ENCODE measurements at regions not wholly inside any gene's neighbourhood (a gene's known extent, or its start where the extent isn't known, plus 50 kb on each side); places are given as distances from the start of the nearest gene placed in this dataset.
"Not testable (repeated sequence)": the region's sequence is repeated elsewhere in the genome, so short reads cannot be mapped to it uniquely, and the experiment has no call there.

DNA sequence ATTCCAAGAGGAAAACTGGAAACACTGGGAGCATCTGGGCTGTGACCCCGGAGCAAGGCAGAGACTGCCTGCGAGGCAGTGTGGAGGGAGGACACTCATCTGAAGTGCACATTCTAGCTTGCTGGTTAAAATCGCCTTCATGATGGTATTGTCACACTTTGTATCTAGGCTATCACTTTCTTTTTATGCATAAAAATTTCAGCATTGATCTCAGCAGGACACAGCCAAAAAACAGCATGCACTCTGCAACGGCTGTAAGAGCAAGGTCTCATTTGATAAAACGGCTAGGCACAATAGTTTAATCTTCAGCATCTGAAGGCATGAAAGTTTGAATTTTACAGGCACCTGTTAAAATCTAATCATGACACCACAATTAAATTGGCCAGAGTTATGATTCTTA is 110.8 kb upstream of the IRX1 start:
- no peak for DNase-seq (ENCODE audit: low spot score)

DNA sequence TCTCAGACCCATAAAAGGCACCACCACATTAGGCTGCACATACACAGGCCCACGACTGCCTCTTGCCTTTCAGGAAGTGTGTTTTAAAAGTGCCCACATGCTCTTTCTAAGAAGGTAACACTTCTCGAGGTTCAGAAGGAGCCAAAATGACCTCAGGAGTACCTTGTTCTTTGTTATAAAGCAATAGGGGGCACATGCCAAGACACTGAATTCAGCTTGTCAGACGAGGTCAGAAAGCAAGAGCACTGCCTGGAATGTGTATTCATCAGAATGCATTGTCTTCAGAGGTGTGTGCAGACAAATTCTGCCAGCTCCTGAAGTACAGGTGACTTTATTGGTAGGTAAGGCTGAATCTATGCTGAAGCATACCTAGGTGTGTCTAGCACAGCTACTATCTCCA is 114.5 kb upstream of the IRX1 start:
- no peak for DNase-seq (ENCODE audit: low spot score)

DNA sequence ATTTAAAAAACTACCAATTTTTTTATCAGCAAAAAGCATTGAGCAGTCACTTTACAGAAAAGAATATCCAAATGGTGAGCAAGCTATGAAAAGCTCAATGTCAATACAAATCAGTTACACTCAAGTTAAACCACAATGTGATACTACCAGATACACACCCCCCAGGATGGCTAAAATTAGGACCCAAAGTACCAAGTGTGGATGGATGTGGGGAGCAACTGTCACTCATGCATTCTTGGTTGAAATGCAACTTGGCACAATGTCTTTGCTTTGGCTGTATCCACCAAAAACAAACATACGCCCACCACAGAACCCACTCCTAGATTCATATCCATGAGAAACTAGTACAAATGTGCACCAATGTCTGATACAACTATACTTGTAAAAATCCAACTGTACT is 120.0 kb upstream of the IRX1 start:
- DNase-seq (ENCODE audit: low spot score): no peak

GRCh38 chr5:3466392-3466791 is 129.2 kb upstream of the IRX1 start:
- no peak for DNase-seq (ENCODE audit: low spot score)

DNA sequence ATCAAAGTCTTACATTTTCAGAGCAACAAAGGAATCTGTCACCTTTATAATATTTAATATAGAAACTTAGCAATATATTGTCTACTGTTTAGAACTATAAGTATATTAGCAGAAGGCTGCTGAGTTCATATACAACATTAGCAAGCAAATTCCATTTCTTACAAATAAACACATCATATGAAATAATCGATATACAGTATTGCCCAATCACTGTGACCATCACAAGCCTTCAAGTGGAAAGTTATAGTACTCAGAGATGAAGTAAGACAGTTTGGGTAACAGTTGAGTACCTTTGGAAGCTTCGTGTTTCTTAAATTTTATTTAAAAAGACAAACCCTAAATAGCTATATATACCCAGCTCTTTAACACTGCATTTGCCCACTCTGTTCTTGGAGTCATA is 135.2 kb upstream of the IRX1 start:
- DNase-seq (ENCODE audit: low spot score): no peak

DNA sequence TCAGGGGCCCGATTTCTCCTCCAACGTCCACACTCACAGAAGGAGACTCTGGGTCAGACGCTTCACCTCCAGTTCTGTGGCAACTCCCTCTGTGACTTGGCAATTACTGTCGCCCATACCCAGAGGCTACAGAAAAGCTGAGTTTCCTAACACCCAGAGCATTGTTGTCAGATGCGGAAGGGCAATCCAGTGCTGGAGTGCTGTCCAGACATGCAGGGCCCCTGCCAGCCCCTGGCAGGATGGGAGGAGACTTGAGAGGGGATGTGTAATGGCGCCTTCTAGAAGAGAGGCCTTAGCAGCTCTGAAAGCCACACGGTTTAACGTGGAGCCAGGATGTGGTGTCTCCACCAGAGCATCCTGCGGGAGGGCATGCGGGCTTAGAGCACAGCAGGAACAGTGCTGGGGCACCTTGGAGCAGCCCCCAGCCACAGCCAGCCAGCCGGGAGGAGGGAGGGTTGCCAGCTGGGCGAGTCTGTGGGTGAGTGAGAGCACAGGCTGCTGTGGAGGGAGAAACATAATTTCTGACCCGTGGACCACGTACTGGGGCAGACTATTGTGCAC is 139.4 kb upstream of the IRX1 start:
- DNase-seq (ENCODE audit: low spot score): no peak

- not testable (repeated sequence) for DNase-seq (ENCODE audit: low spot score)
These were observed 141.6 kb upstream of the IRX1 start for GRCh38 chr5:3454028-3454427.

- DNase-seq (ENCODE audit: low spot score): no peak
These were observed 143.0 kb upstream of the IRX1 start for GRCh38 chr5:3452622-3453021.

DNA sequence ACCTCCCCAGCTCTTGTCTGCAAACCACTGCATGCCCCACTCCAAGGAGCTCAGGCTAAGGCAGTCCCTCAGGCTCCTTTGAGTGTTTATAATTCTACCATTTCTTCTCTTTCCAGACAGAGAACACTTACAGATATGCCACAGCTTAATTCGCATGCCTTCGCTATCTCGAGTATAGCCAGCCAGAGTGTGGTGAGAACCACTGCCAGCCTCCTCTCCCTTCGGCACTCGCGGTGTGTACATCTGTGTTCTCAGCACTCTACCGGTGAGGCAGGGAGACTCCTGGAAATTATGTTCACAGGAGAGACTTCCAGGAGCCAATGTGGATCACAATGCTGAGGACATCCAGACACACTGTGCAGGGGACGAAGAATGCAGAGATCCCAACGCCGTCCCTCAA is 143.7 kb upstream of the IRX1 start:
- no peak for DNase-seq (ENCODE audit: low spot score)

- DNase-seq (ENCODE audit: low spot score): no peak
These were observed 146.2 kb upstream of the IRX1 start for GRCh38 chr5:3449481-3449880.

DNA sequence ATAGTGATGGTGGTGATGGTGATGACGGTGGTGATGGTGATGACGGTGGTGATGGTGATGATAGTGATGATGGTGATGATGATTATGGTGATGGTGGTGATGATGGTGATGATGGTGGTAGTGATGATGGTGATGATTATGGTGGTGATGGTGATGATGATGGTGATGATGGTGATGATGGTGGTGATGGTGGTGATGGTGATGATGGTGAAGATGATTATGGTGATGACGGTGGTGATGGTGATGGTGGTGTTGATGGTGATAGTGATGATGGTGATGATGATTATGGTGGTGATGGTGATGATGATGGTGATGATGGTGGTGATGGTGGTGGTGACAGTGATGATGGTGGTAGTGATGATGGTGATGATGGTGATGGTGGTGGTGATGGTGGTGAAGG is 149.2 kb upstream of the IRX1 start:
- DNase-seq (ENCODE audit: low spot score): no peak

GRCh38 chr5:3445517-3445916 is 150.1 kb upstream of the IRX1 start:
- DNase-seq (ENCODE audit: low spot score): not testable (repeated sequence)

DNA sequence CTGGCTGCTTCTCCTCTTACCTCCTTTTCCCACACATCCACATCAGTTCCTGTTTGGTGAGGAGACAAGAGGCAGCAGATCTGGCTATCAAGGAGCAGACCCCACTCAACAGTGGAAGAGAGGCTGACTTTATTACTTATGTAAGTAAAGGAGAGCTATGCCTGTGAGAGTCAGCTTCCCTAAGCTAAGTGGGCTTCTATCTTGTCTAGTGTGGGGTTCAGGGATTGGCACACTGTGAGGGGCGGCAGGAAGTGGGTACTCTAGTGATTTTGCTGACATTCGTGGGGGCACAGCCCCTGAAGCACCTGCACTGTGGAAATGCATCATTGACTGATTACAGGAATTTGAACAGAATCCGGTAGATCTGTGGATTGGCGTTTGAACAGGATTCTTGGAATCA is 163.5 kb upstream of the IRX1 start:
- DNase-seq (ENCODE audit: low spot score): no peak

DNA sequence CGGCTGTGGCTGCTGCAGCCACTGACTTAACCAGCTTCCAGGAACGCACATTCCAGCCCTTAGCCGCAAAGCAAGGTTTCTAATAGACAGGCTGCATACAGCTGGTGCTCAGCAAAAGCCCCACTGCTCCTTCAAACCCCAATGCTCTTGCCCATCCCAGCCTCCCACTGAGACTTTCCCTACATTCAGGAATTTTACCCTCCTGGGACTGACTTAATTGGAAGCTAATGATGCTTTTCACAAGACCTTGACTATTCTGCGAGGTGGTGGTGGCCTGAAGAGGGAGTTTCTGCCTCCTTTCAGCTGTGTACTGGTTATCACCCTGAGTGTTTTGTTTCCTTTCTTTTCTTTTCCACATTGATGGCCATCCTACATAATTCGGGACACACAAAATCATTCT is 164.9 kb upstream of the IRX1 start:
- no peak for DNase-seq (ENCODE audit: low spot score)

- no peak for DNase-seq (ENCODE audit: low spot score)
These were observed 165.7 kb upstream of the IRX1 start for GRCh38 chr5:3429962-3430361.

DNA sequence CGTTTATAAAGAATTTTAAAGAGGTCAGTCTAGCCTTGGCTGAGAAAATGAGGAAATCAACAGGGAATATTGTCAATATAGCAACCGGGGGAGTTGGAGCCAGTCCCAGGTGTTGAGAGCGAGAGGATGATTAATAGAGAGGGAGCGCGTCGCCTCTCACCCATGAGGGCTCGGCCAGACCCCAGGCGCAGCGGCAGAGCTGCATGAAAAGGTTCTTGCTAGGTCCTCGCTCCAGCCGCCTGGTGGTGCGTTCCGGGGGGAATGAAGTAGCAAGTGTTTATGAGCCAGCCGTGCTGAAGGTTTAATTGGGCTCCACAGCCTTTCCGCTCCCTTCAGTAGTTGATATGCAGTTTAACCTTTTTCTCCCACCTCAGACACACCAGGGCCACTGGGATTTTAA is 167.3 kb upstream of the IRX1 start:
- peak; percentile 2 for DNase-seq (ENCODE audit: low spot score)

DNA sequence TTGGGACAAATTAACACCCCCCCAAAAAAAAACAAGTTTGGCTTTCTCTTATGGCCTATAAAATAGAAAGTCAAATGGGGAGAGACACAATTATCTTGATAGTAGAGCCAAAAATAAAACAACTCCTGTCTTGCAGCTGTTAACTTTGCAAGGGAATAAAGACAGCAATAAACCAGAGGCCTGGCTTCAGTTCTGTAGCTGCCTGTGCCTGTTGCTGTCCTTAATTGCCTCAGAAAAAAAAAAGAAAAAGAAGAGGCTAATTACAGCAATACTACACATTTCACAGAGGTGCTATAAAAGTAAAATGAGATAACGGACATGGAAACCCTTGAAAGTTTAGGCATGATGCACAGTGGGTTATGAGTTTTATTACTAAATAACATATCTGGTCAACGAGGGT is 170.7 kb upstream of the IRX1 start:
- no peak for DNase-seq (ENCODE audit: low spot score)

DNA sequence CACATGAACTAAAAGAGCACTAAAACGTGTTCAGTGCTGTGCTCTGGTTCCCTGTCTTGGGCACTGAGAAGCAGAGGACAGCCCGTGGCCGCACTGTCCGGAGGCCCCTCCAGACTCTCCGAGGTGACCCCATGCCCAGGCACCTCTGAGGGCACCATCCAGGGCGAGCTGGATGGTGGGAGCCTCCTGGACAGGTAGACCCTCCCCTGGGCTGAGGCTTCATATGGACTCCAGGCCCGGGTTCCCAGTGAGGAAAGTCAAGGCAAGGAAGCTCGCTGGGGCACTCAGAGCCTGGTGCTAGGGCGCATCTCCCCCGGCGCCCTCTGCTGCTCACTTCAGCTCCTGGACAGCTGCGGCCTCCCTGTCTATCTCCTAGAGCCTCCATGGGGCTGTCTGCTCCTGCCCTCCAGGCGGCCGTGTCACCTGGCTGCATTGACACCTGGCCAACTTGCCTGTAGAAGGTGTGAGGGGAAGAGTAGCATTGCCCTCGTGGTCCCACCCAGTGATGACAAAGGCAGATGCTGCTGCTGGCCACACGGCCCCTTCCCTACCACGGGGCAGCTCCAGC is 178.2 kb upstream of the IRX1 start:
- DNase-seq (ENCODE audit: low spot score): no peak

DNA sequence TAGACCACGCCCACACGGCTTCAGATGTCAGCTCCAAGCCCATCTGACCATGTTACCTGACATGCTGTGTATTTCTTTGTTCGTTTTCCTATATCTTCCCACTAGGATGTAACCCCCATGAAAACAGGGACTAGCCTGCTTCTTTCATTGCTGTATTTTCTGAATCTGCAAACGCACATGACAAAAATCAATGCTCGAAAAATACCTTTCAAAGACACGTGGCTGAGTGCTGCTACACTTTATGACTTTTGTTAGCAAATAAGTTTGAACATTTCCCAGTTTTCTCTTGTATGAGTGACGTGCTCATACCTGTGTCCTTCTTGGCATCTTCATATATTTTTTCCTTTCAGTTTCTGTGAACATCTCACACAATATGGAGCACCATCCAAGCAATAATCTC is 181.3 kb upstream of the IRX1 start:
- DNase-seq (ENCODE audit: low spot score): no peak

DNA sequence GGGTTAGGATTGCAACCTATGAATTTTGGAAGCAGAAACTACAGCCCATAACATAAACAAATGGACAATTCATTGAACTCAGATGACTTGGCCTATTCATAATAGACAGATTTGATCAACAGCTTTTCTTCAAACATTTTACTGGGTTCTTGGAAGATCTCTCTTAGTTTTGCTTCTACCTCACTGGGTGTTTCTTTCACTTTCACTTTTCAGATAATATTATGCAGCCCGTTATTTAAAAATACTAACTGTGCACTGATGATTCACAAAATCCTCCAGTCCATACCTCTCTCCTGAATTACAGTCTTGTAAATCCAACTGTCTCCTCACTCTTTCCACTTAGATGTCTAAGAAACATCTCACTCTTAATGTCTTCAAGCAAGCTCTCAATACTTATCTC is 183.5 kb upstream of the IRX1 start:
- no peak for DNase-seq (ENCODE audit: low spot score)

GRCh38 chr5:3411363-3411762 is 184.3 kb upstream of the IRX1 start:
- DNase-seq (ENCODE audit: low spot score): no peak

DNA sequence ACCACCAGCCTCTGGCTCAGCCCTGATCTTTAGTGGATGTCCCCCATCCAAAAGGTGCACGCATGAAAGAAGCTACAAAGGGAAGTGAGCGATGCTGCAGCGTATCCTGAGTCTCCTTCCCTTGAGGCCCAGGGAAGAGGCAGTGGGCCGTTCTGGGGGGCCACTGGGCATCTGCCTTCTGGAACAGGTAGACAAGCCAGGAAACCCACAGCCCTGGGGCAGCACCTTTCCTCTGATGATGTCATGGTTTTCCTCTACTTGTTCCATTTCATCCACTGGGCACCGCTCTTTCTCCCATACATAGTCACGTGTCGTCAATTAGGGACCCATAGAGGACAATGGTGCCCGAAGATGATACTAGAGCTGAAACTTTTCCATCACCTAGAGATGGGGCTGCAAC is 194.0 kb upstream of the IRX1 start:
- DNase-seq (ENCODE audit: low spot score): no peak

DNA sequence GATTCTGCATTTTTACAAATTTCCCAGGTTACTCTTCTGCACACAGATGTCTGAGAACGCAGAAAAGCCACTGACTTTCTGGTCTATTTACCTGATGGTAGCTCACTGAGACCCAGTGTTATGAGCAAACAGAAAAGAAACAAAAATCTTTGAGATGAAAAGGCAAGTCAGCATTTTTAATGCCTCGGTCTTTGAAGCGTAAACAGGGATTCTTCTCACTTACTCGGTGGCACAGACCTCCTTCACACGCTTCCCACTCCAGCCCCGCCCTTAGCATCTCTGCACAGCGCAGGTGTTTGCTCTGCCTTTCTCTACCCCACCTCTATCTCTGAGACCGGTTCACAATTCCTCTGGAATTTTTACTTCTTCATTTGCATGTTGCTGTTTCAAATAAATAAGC is 195.0 kb upstream of the IRX1 start:
- DNase-seq (ENCODE audit: low spot score): no peak

DNA sequence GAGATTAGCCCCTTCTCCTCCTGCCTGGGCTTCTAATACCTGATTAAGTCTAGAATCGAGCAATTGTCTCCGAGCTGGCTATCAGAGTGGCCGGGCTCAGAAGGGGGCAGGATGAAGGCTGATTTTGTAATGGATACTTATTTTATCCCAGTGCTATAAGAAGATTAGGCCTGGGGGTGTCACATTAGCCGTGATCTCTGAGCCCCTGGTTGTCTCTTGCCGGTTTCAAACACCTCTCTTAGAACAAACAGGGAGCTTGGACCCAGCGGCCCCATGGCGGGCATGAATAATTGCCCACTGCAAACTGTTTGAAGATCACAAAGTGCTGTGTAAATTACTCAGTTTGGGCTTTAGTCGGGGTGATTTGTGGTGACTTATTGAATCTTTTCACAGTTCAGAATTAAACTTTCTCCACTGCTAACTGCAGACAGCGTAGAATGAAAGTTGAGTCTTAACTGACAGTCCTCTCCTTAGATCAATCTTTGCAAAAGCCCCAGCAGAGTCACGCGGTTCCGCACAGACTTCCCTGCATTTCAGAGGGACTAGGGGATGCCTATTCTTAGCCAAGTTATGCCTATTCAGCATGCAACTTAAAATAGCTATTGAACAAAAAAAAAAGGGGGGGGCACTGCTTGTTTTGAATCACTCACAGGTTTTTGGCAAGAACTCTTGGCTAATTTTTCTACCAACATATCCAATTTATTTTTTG is 200.6 kb upstream of the IRX1 start:
- DNase-seq (ENCODE audit: low spot score): no peak
